ENCODE measurements at regions not wholly inside any gene's neighbourhood (a gene's known extent, or its start where the extent isn't known, plus 50 kb on each side); places are given as distances from the start of the nearest gene placed in this dataset.
"Not testable (repeated sequence)": the region's sequence is repeated elsewhere in the genome, so short reads cannot be mapped to it uniquely, and the experiment has no call there.

- no peak for DNase-seq
- no peak for ATAC-seq
These were observed 227.9 kb upstream of the KYNU start for GRCh38 chr2:142649581-142649980.

- ATAC-seq, result no peak
- DNase-seq, result no peak
These were observed 234.8 kb upstream of the KYNU start for GRCh38 chr2:142642650-142643049.

GRCh38 chr2:142629193-142629592 lies 248.3 kb upstream of the KYNU start:
- ATAC-seq (no peak), DNase-seq (no peak)

- no peak for ATAC-seq
- no peak for DNase-seq
These were observed 256.2 kb upstream of the KYNU start for GRCh38 chr2:142621287-142621686.

GRCh38 chr2:142617461-142617860 lies 260.0 kb upstream of the KYNU start:
- DNase-seq (no peak), ATAC-seq (no peak)

- ATAC-seq (no peak), DNase-seq (no peak)
These were observed 261.6 kb upstream of the KYNU start for GRCh38 chr2:142615876-142616275.

GRCh38 chr2:142613193-142613592 lies 264.3 kb upstream of the KYNU start:
- not testable (repeated sequence) for DNase-seq, ATAC-seq

- ATAC-seq (no peak), DNase-seq (no peak)
These were observed 272.0 kb upstream of the KYNU start for GRCh38 chr2:142605421-142605820.

- DNase-seq, result no peak
- ATAC-seq, result no peak
These were observed 273.7 kb upstream of the KYNU start for GRCh38 chr2:142603759-142604158.

GRCh38 chr2:142602418-142602989 lies 275.0 kb upstream of the KYNU start:
- DNase-seq (no peak), ATAC-seq (no peak)

- ATAC-seq, result no peak
- DNase-seq, result no peak
These were observed 275.7 kb upstream of the KYNU start for GRCh38 chr2:142601794-142602193.

- ATAC-seq, result no peak
These were observed 278.0 kb upstream of the KYNU start for GRCh38 chr2:142599504-142599903.

GRCh38 chr2:142598846-142599245 lies 278.6 kb upstream of the KYNU start:
- ATAC-seq (no peak), DNase-seq (no peak)

More at GRCh38 chr2:142599504-142599903, 278.0 kb upstream of the KYNU start:
- DNase-seq, result no peak

GRCh38 chr2:142596334-142597088 lies 281.0 kb upstream of the KYNU start:
- DNase-seq (no peak), ATAC-seq (no peak)

GRCh38 chr2:142594935-142595334 lies 282.5 kb upstream of the KYNU start:
- no peak for ATAC-seq
- DNase-seq, result no peak

- no peak for ATAC-seq
These were observed 285.3 kb upstream of the KYNU start for GRCh38 chr2:142592171-142592570.

GRCh38 chr2:142591420-142591819 lies 286.0 kb upstream of the KYNU start:
- ATAC-seq, result no peak
- DNase-seq, result no peak

More at GRCh38 chr2:142592171-142592570, 285.3 kb upstream of the KYNU start:
- DNase-seq, result no peak

- DNase-seq (no peak), ATAC-seq (no peak)
These were observed 289.2 kb upstream of the KYNU start for GRCh38 chr2:142588269-142588668.

- ATAC-seq (no peak), DNase-seq (no peak)
These were observed 290.5 kb upstream of the KYNU start for GRCh38 chr2:142586693-142587580.

- ATAC-seq (no peak), DNase-seq (no peak)
These were observed 291.7 kb upstream of the KYNU start for GRCh38 chr2:142585785-142586184.

GRCh38 chr2:142582317-142582716 lies 295.1 kb upstream of the KYNU start:
- ATAC-seq (no peak), DNase-seq (no peak)

GRCh38 chr2:142581491-142581890 lies 296.0 kb upstream of the KYNU start:
- DNase-seq, result no peak
- no peak for ATAC-seq

- ATAC-seq (no peak), DNase-seq (no peak)
These were observed 296.8 kb upstream of the KYNU start for GRCh38 chr2:142580691-142581090.
